ENCODE measurements at regions not wholly inside any gene's neighbourhood (a gene's known extent, or its start where the extent isn't known, plus 50 kb on each side); places are given as distances from the start of the nearest gene placed in this dataset.
A peak's percentile ranks its signal among the peaks of the same experiment; 100 is the strongest.
"Not testable (repeated sequence)": the region's sequence is repeated elsewhere in the genome, so short reads cannot be mapped to it uniquely, and the experiment has no call there.

GRCh38 chr3:72080800-72081199 is 295.9 kb upstream of the PROK2 start:
- DNase-seq (ENCODE audit: low read depth) = no peak

- DNase-seq (ENCODE audit: low read depth) = no peak
Measured at GRCh38 chr3:72080095-72080494, 295.1 kb upstream of the PROK2 start.

- DNase-seq (ENCODE audit: low read depth) = no peak
Measured at GRCh38 chr3:72079369-72079872, 294.5 kb upstream of the PROK2 start.

GRCh38 chr3:72078676-72079368 is 293.9 kb upstream of the PROK2 start:
- DNase-seq (ENCODE audit: low read depth) = no peak

- no peak for DNase-seq (ENCODE audit: low read depth)
Measured at GRCh38 chr3:72077473-72078259, 292.7 kb upstream of the PROK2 start.

- not testable (repeated sequence) for DNase-seq (ENCODE audit: low read depth)
Measured at GRCh38 chr3:72075848-72076247, 290.9 kb upstream of the PROK2 start.

- DNase-seq (ENCODE audit: low read depth) = no peak
Measured at GRCh38 chr3:72071624-72072023, 286.7 kb upstream of the PROK2 start.

GRCh38 chr3:72070005-72070404 is 285.1 kb upstream of the PROK2 start:
- DNase-seq (ENCODE audit: low read depth) = no peak

- DNase-seq (ENCODE audit: low read depth) = no peak
Measured at GRCh38 chr3:72069543-72069942, 284.6 kb upstream of the PROK2 start.

- peak; percentile 56 for DNase-seq (ENCODE audit: low read depth)
Measured at GRCh38 chr3:72068621-72069020, 283.7 kb upstream of the PROK2 start.

- no peak for DNase-seq (ENCODE audit: low read depth)
Measured at GRCh38 chr3:72067721-72068120, 282.8 kb upstream of the PROK2 start.

- DNase-seq (ENCODE audit: low read depth) = no peak
Measured at GRCh38 chr3:72065872-72066641, 281.1 kb upstream of the PROK2 start.

GRCh38 chr3:72065236-72065635 is 280.3 kb upstream of the PROK2 start:
- no peak for DNase-seq (ENCODE audit: low read depth)

- DNase-seq (ENCODE audit: low read depth) = not testable (repeated sequence)
Measured at GRCh38 chr3:72064727-72065126, 279.8 kb upstream of the PROK2 start.

GRCh38 chr3:72062017-72062416 is 277.1 kb upstream of the PROK2 start:
- no peak for DNase-seq (ENCODE audit: low read depth)

GRCh38 chr3:72060447-72061034 is 275.6 kb upstream of the PROK2 start:
- DNase-seq (ENCODE audit: low read depth) = no peak

- no peak for DNase-seq (ENCODE audit: low read depth)
Measured at GRCh38 chr3:72058493-72059081, 273.6 kb upstream of the PROK2 start.

GRCh38 chr3:72055436-72055835 is 270.5 kb upstream of the PROK2 start:
- DNase-seq (ENCODE audit: low read depth) = no peak

GRCh38 chr3:72054976-72055375 is 270.0 kb upstream of the PROK2 start:
- no peak for DNase-seq (ENCODE audit: low read depth)

GRCh38 chr3:72052841-72053409 is 268.0 kb upstream of the PROK2 start:
- DNase-seq (ENCODE audit: low read depth) = no peak

- DNase-seq (ENCODE audit: low read depth) = no peak
Measured at GRCh38 chr3:72050771-72051170, 265.8 kb upstream of the PROK2 start.
